ENCODE measurements at regions not wholly inside any gene's neighbourhood (a gene's known extent, or its start where the extent isn't known, plus 50 kb on each side); places are given as distances from the start of the nearest gene placed in this dataset.

DNA sequence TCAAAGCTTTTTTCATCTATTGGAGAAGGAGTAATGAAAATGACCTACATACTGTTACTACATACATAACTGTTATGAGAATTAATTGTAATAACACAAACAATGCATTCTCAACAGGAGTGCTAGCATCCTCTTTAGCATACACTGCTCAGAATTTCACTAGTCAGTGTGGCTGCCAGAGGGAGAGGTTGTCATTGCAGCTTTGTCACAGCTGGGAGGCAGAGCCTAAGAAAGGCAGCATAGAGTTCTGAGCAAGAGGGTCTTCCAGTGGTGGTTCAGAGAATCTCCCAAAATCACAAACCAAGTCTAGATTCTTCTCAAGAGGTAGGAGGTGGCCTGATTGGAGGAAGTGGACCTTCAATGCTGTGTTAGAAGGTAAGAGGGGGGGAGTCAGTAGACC, 286.7 kb upstream of the CYRIA start:
- no peak overlapping the region for H3K23ac ChIP-seq (ENCODE audit: low read length)
- no peak overlapping the region for H2BK120ac ChIP-seq (ENCODE audit: low read depth, low read length)
- H4K5ac ChIP-seq (ENCODE audit: low read length), result no peak overlapping the region
- no peak overlapping the region for H2BK15ac ChIP-seq (replicated peaks; ENCODE audit: low read depth)
- peaks cover 4% of the 10 kb centered on the region for H3K4me1 ChIP-seq (ENCODE audit: control insufficient read depth, low read depth, low read length)
- DNase-seq, result peak; percentile 65
- no peaks in the 10 kb centered on the region for H3K36me3 ChIP-seq (ENCODE audit: control insufficient read depth, insufficient read depth, low read length)
- no peaks in the 10 kb centered on the region for H3K79me2 ChIP-seq (ENCODE audit: control insufficient read depth, insufficient read depth, low read length)
- H3K27ac ChIP-seq (ENCODE audit: low read depth, low read length), result no peak overlapping the region
- peak overlapping the region; percentile 57 for H3K56ac ChIP-seq (ENCODE audit: low read length)
- no peak overlapping the region for H3K9ac ChIP-seq (ENCODE audit: low read length)
- H3K4me3 ChIP-seq (ENCODE audit: low read length), result no peak overlapping the region
- H3K27me3 ChIP-seq (ENCODE audit: insufficient read depth, low read length, poor library complexity), result no peaks in the 10 kb centered on the region
- no peak overlapping the region for H3K4ac ChIP-seq (ENCODE audit: low read depth, low read length)
- no peak overlapping the region for H2AK5ac ChIP-seq (ENCODE audit: low read length)
- no peak overlapping the region for H3K4me2 ChIP-seq (ENCODE audit: low read length)
- no peak overlapping the region for H3K18ac ChIP-seq (ENCODE audit: low read length)
- H4K8ac ChIP-seq (ENCODE audit: low read depth, low read length), result no peak overlapping the region
- H2BK5ac ChIP-seq (ENCODE audit: low read length), result peak overlapping the region; percentile 25
- H3K79me1 ChIP-seq (ENCODE audit: low read length), result no peaks in the 10 kb centered on the region

GRCh38 chr2:16950436-16950835, 284.8 kb upstream of the CYRIA start:
- Histone ChIP-seq H3K4ac (ENCODE audit: low read depth, low read length) (no peak overlapping the region), H3K9ac (ENCODE audit: low read length) (no peak overlapping the region), H3K79me1 (ENCODE audit: low read length) (no peaks in the 10 kb centered on the region), H2BK15ac (replicated peaks; ENCODE audit: low read depth) (no peak overlapping the region), H3K23ac (ENCODE audit: low read length) (no peak overlapping the region), H3K56ac (ENCODE audit: low read length) (no peak overlapping the region), H3K4me1 (ENCODE audit: control insufficient read depth, low read depth, low read length) (peaks cover 4% of the 10 kb centered on the region), H3K4me3 (ENCODE audit: low read length) (no peak overlapping the region), H3K27ac (ENCODE audit: low read depth, low read length) (peak overlapping the region; percentile 58), H4K5ac (ENCODE audit: low read length) (no peak overlapping the region), H3K4me2 (ENCODE audit: low read length) (no peak overlapping the region), H3K79me2 (ENCODE audit: control insufficient read depth, insufficient read depth, low read length) (no peaks in the 10 kb centered on the region), H2BK5ac (ENCODE audit: low read length) (no peak overlapping the region), H3K36me3 (ENCODE audit: control insufficient read depth, insufficient read depth, low read length) (no peaks in the 10 kb centered on the region), H2BK120ac (ENCODE audit: low read depth, low read length) (no peak overlapping the region), H3K18ac (ENCODE audit: low read length) (peak overlapping the region; percentile 57), H4K8ac (ENCODE audit: low read depth, low read length) (no peak overlapping the region), H3K27me3 (ENCODE audit: insufficient read depth, low read length, poor library complexity) (no peaks in the 10 kb centered on the region), H2AK5ac (ENCODE audit: low read length) (no peak overlapping the region)
- peak; percentile 59 for DNase-seq
- WGBS (ENCODE audit: extremely low coverage, insufficient coverage, low lambda C conversion rate), result no CpG with 5 or more reads among the region's 2 CpGs

- no peak for DNase-seq
- Histone ChIP-seq H3K27ac (ENCODE audit: low read depth, low read length) (no peak overlapping the region), H4K8ac (ENCODE audit: low read depth, low read length) (no peak overlapping the region), H2AK5ac (ENCODE audit: low read length) (no peak overlapping the region), H3K4me2 (ENCODE audit: low read length) (no peak overlapping the region), H3K23ac (ENCODE audit: low read length) (no peak overlapping the region), H3K36me3 (ENCODE audit: control insufficient read depth, insufficient read depth, low read length) (no peaks in the 10 kb centered on the region), H2BK120ac (ENCODE audit: low read depth, low read length) (no peak overlapping the region), H3K56ac (ENCODE audit: low read length) (no peak overlapping the region), H3K9ac (ENCODE audit: low read length) (no peak overlapping the region), H2BK15ac (replicated peaks; ENCODE audit: low read depth) (no peak overlapping the region), H3K4me3 (ENCODE audit: low read length) (no peak overlapping the region), H3K27me3 (ENCODE audit: insufficient read depth, low read length, poor library complexity) (no peaks in the 10 kb centered on the region), H2BK5ac (ENCODE audit: low read length) (peak overlapping the region; percentile 58), H3K4ac (ENCODE audit: low read depth, low read length) (no peak overlapping the region), H3K79me1 (ENCODE audit: low read length) (no peaks in the 10 kb centered on the region), H4K5ac (ENCODE audit: low read length) (no peak overlapping the region), H3K79me2 (ENCODE audit: control insufficient read depth, insufficient read depth, low read length) (no peaks in the 10 kb centered on the region), H3K4me1 (ENCODE audit: control insufficient read depth, low read depth, low read length) (peaks cover 4% of the 10 kb centered on the region), H3K18ac (ENCODE audit: low read length) (peak overlapping the region; percentile 80)
Observed at GRCh38 chr2:16948710-16949109, 283.1 kb upstream of the CYRIA start.

GRCh38 chr2:16948053-16948452, 282.4 kb upstream of the CYRIA start:
- H3K79me1 ChIP-seq (ENCODE audit: low read length), result no peaks in the 10 kb centered on the region
- H3K56ac ChIP-seq (ENCODE audit: low read length), result peak overlapping the region; percentile 40
- H3K4ac ChIP-seq (ENCODE audit: low read depth, low read length), result peak overlapping the region; percentile 60
- H3K4me1 ChIP-seq (ENCODE audit: control insufficient read depth, low read depth, low read length), result peaks cover 4% of the 10 kb centered on the region
- no peaks in the 10 kb centered on the region for H3K36me3 ChIP-seq (ENCODE audit: control insufficient read depth, insufficient read depth, low read length)
- H4K5ac ChIP-seq (ENCODE audit: low read length), result no peak overlapping the region
- H2BK120ac ChIP-seq (ENCODE audit: low read depth, low read length), result no peak overlapping the region
- no peaks in the 10 kb centered on the region for H3K27me3 ChIP-seq (ENCODE audit: insufficient read depth, low read length, poor library complexity)
- DNase-seq, result peak; percentile 65
- no peak overlapping the region for H2BK5ac ChIP-seq (ENCODE audit: low read length)
- H2AK5ac ChIP-seq (ENCODE audit: low read length), result no peak overlapping the region
- no peak overlapping the region for H3K4me2 ChIP-seq (ENCODE audit: low read length)
- WGBS (ENCODE audit: extremely low coverage, insufficient coverage, low lambda C conversion rate), result no CpG with 5 or more reads among the region's 5 CpGs
- H2BK15ac ChIP-seq (replicated peaks; ENCODE audit: low read depth), result no peak overlapping the region
- H3K23ac ChIP-seq (ENCODE audit: low read length), result no peak overlapping the region
- no peak overlapping the region for H3K9ac ChIP-seq (ENCODE audit: low read length)
- H3K27ac ChIP-seq (ENCODE audit: low read depth, low read length), result no peak overlapping the region
- peak overlapping the region; percentile 63 for H3K18ac ChIP-seq (ENCODE audit: low read length)
- no peak overlapping the region for H3K4me3 ChIP-seq (ENCODE audit: low read length)
- no peak overlapping the region for H4K8ac ChIP-seq (ENCODE audit: low read depth, low read length)
- H3K79me2 ChIP-seq (ENCODE audit: control insufficient read depth, insufficient read depth, low read length), result no peaks in the 10 kb centered on the region

DNA sequence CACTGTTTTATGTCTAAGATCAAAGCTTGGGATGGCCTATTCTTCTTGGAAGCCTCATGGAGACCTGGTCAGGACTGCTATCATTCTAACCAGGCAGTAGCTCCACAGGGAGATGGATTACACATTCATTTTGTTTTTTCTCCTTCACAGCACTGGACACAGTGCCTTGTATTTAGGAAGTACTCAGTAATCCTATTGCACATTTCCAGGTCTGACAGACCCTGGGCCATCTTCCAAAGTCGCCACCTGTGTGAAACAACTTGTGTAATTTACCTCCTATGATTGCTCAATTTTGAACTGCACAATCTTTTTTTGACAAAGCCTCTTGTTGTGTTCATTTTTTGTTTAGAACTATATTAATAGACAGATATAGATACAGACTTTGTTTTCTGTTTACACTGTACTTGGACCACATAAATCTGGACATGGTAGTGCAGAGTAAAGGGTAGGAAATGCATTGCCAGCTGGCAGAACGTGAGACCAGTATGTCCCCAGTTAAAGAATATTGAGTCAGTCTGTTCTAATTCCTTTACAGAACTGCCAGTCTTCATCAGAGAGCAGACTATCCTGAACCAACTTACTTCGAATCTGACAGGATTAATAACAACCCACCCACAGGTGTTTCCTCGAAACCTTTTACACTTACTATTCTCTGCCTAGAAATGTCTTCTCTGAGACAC, 277.8 kb upstream of the CYRIA start:
- H2BK120ac ChIP-seq (ENCODE audit: low read depth, low read length), result no peak overlapping the region
- no peak overlapping the region for H2BK5ac ChIP-seq (ENCODE audit: low read length)
- DNase-seq, result no peak
- no peak overlapping the region for H3K9ac ChIP-seq (ENCODE audit: low read length)
- peaks cover 2% of the 10 kb centered on the region for H3K4me1 ChIP-seq (ENCODE audit: control insufficient read depth, low read depth, low read length)
- H2BK15ac ChIP-seq (replicated peaks; ENCODE audit: low read depth), result no peak overlapping the region
- H3K4me2 ChIP-seq (ENCODE audit: low read length), result no peak overlapping the region
- H3K36me3 ChIP-seq (ENCODE audit: control insufficient read depth, insufficient read depth, low read length), result no peaks in the 10 kb centered on the region
- H2AK5ac ChIP-seq (ENCODE audit: low read length), result no peak overlapping the region
- H4K5ac ChIP-seq (ENCODE audit: low read length), result no peak overlapping the region
- H4K8ac ChIP-seq (ENCODE audit: low read depth, low read length), result no peak overlapping the region
- H3K18ac ChIP-seq (ENCODE audit: low read length), result no peak overlapping the region
- no peak overlapping the region for H3K56ac ChIP-seq (ENCODE audit: low read length)
- no CpG with 5 or more reads among the region's 4 CpGs for WGBS (ENCODE audit: extremely low coverage, insufficient coverage, low lambda C conversion rate)
- no peak overlapping the region for H3K4ac ChIP-seq (ENCODE audit: low read depth, low read length)
- H3K4me3 ChIP-seq (ENCODE audit: low read length), result no peak overlapping the region
- H3K27ac ChIP-seq (ENCODE audit: low read depth, low read length), result no peak overlapping the region
- H3K23ac ChIP-seq (ENCODE audit: low read length), result no peak overlapping the region
- H3K79me1 ChIP-seq (ENCODE audit: low read length), result no peaks in the 10 kb centered on the region
- H3K27me3 ChIP-seq (ENCODE audit: insufficient read depth, low read length, poor library complexity), result no peaks in the 10 kb centered on the region
- H3K79me2 ChIP-seq (ENCODE audit: control insufficient read depth, insufficient read depth, low read length), result no peaks in the 10 kb centered on the region

GRCh38 chr2:16940214-16940613, 274.6 kb upstream of the CYRIA start:
- Histone ChIP-seq H3K27ac (ENCODE audit: low read depth, low read length) (no peak overlapping the region), H3K9ac (ENCODE audit: low read length) (no peak overlapping the region), H3K23ac (ENCODE audit: low read length) (no peak overlapping the region), H4K8ac (ENCODE audit: low read depth, low read length) (no peak overlapping the region), H3K18ac (ENCODE audit: low read length) (no peak overlapping the region), H3K79me2 (ENCODE audit: control insufficient read depth, insufficient read depth, low read length) (no peaks in the 10 kb centered on the region), H3K4me3 (ENCODE audit: low read length) (no peak overlapping the region), H3K4ac (ENCODE audit: low read depth, low read length) (no peak overlapping the region), H4K5ac (ENCODE audit: low read length) (no peak overlapping the region), H3K79me1 (ENCODE audit: low read length) (no peaks in the 10 kb centered on the region), H2BK120ac (ENCODE audit: low read depth, low read length) (no peak overlapping the region), H3K4me2 (ENCODE audit: low read length) (no peak overlapping the region), H3K36me3 (ENCODE audit: control insufficient read depth, insufficient read depth, low read length) (no peaks in the 10 kb centered on the region), H3K4me1 (ENCODE audit: control insufficient read depth, low read depth, low read length) (no peaks in the 10 kb centered on the region), H3K56ac (ENCODE audit: low read length) (no peak overlapping the region), H2AK5ac (ENCODE audit: low read length) (no peak overlapping the region), H3K27me3 (ENCODE audit: insufficient read depth, low read length, poor library complexity) (no peaks in the 10 kb centered on the region), H2BK15ac (replicated peaks; ENCODE audit: low read depth) (no peak overlapping the region), H2BK5ac (ENCODE audit: low read length) (no peak overlapping the region)
- no peak for DNase-seq
- no CpG with 5 or more reads among the region's 1 CpG for WGBS (ENCODE audit: extremely low coverage, insufficient coverage, low lambda C conversion rate)

Measured in mesendoderm (in vitro differentiated cells).